Thoracic aorta (tissue), 2 donors: ENCODE measurements at regions not wholly inside any gene's neighbourhood (a gene's known extent, or its start where the extent isn't known, plus 50 kb on each side); places are given as distances from the start of the nearest gene placed in this dataset.
"Not testable (repeated sequence)": the region's sequence is repeated elsewhere in the genome, so short reads cannot be mapped to it uniquely, and the experiment has no call there.

Experiments
- ATAC-seq: fragments of 150-250 bp; one replicate; pipeline ENCODE4 v1.8.0; 2017; ENCODE audit warnings: low read depth; ENCODE audit not compliant: insufficient number of reproducible peaks, low FRiP score
- DNase-seq: peaks from one replicate; pipeline ENCODE4 v3.0.0-alpha.2; 2020; ENCODE audit warnings: low spot score
- H3K27ac ChIP-seq, 2 donors: fragments of 200-600 bp; sonication (generic); 1 replicate in 1 of 2; 2 replicates in 1 of 2; pipeline ENCODE4 v1.5.1; 2016; ENCODE audit warnings: mild to moderate bottlenecking in 2 of 2, moderate library complexity in 2 of 2
- H3K27me3 ChIP-seq: fragments of 200-600 bp; sonication (generic); replicated peaks from 2 replicates; pipeline ENCODE4 v1.6.0; 2016; ENCODE audit warnings: mild to moderate bottlenecking; ENCODE audit not compliant: insufficient read depth
- H3K36me3 ChIP-seq: fragments of 200-600 bp; sonication (generic); one replicate; pipeline ENCODE4 v1.5.1; 2016
- H3K4me1 ChIP-seq, 2 donors: fragments of 200-600 bp; sonication (generic); 1 replicate in 1 of 2; 2 replicates in 1 of 2; pipeline versions ENCODE4 v1.5.1 to v1.6.0; 2016; ENCODE audit warnings: low read depth in 2 of 2, mild to moderate bottlenecking in 1 of 2; ENCODE audit not compliant: control insufficient read depth in 1 of 2
- H3K4me3 ChIP-seq: fragments of 200-600 bp; sonication (generic); 2 replicates; pipeline ENCODE4 v1.5.1; 2016; ENCODE audit warnings: mild to moderate bottlenecking
- H3K9me3 ChIP-seq: fragments of 200-600 bp; sonication (generic); 2 replicates; pipeline ENCODE4 v1.5.1; 2016
- TF ChIP-seq, protein P1 (sequence below): fragments of 200-600 bp; sonication (generic); IDR thresholded peaks from one replicate; pipeline ENCODE4 v1.5.1; 2019; ENCODE audit warnings: antibody characterized with exemption

DNA sequence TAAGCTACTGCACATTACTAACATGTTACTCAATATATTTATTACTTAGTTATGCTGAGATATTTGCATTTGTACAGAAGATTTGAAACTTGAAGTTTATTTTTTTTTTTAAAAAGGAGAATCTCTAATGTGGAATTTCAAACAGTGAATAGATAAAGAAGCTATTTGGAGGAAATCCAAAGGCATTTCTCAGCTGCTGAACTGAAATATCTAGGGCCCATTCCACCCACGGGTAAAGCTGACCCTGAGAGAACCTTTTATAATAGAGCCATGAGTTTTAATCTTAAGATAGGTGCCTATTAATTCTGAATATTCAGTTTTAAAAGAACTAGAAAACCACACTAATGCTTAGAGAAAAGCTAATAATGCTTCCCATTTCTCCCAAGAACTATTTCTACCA, 225.4 kb upstream of the CAND1 start:
- H3K4me3 ChIP-seq = no peak overlapping the region
- ATAC-seq = no peak
- H3K27me3 ChIP-seq = no peaks in the 10 kb centered on the region
- TF ChIP-seq, protein P1, sequence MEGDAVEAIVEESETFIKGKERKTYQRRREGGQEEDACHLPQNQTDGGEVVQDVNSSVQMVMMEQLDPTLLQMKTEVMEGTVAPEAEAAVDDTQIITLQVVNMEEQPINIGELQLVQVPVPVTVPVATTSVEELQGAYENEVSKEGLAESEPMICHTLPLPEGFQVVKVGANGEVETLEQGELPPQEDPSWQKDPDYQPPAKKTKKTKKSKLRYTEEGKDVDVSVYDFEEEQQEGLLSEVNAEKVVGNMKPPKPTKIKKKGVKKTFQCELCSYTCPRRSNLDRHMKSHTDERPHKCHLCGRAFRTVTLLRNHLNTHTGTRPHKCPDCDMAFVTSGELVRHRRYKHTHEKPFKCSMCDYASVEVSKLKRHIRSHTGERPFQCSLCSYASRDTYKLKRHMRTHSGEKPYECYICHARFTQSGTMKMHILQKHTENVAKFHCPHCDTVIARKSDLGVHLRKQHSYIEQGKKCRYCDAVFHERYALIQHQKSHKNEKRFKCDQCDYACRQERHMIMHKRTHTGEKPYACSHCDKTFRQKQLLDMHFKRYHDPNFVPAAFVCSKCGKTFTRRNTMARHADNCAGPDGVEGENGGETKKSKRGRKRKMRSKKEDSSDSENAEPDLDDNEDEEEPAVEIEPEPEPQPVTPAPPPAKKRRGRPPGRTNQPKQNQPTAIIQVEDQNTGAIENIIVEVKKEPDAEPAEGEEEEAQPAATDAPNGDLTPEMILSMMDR = no peak
- H3K27ac ChIP-seq = no peak overlapping the region
- no peak for DNase-seq
- no peaks in the 10 kb centered on the region for H3K36me3 ChIP-seq
- H3K4me1 ChIP-seq = no peaks in the 10 kb centered on the region
- no peaks in the 10 kb centered on the region for H3K9me3 ChIP-seq

DNA sequence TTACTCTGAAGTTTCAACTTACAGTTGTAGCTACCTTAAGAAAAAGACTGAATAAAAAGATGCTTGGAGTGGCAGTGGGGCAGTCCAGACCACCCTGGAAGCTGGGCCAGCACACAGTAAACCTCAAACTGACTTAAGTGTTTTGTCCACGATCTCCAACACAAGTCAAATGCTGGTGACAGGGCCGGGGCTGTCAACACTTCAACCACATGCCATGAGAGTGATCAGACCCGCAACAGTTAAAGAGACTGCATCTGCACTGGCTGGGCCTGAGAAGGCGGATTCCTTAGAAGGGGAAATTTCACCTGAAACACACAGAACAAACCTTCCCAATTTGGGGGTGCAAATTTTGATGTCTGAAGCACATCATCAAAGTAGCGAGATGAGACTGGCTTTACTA, 223.5 kb upstream of the CAND1 start:
- TF ChIP-seq, protein P1 = no peak
- no peak overlapping the region for H3K27ac ChIP-seq
- H3K27me3 ChIP-seq = no peaks in the 10 kb centered on the region
- H3K9me3 ChIP-seq = no peaks in the 10 kb centered on the region
- H3K4me3 ChIP-seq = no peak overlapping the region
- DNase-seq (no peak), ATAC-seq (no peak)
- H3K4me1 ChIP-seq = no peaks in the 10 kb centered on the region
- no peaks in the 10 kb centered on the region for H3K36me3 ChIP-seq

DNA sequence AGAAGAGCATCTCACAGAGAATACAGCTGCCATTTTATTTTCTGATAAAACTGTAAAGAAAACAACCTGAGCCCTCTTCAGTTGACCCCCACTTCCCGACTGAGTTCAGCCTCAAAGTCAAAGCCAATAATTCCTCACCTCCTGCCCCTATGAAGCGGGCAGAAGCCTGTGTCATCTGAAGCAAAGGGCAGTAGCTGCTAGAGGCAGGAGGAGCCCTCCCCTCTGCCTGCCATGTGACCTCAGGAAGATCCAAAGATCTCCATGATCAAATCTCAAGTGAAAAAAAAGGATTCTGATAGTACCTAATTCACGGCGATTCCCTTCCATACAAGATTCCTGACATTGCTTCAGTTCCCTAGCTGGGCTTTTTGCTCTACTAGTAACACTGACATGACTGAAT, 223.1 kb upstream of the CAND1 start:
- Histone ChIP-seq H3K36me3 (no peaks in the 10 kb centered on the region), H3K27ac (no peak overlapping the region), H3K4me3 (no peak overlapping the region), H3K27me3 (no peaks in the 10 kb centered on the region), H3K4me1 (no peaks in the 10 kb centered on the region), H3K9me3 (no peaks in the 10 kb centered on the region)
- TF ChIP-seq, protein P1 = no peak
- DNase-seq (no peak), ATAC-seq (no peak)

DNA sequence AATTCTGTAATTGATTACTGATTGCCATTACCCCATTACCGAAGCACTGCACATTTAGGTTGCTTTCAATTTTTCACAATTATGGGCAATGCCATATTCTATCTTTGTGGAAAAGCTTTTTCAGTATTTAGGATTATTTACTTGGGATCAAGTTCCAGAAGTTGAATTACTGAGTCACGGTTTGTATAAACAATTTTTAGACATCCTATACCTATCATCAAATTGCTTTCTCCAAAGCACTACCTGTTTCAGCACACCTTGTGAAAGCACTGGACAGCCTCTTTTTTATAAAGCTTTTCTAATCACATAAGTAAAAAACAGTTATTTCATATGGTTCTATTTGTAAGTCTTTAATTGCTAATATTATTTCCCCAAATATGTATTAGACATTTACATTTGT, 221.5 kb upstream of the CAND1 start:
- H3K36me3 ChIP-seq = no peaks in the 10 kb centered on the region
- TF ChIP-seq, protein P1 = no peak
- no peaks in the 10 kb centered on the region for H3K27me3 ChIP-seq
- H3K9me3 ChIP-seq = no peaks in the 10 kb centered on the region
- no peak overlapping the region for H3K27ac ChIP-seq
- DNase-seq (no peak), ATAC-seq (no peak)
- H3K4me1 ChIP-seq = no peaks in the 10 kb centered on the region
- no peak overlapping the region for H3K4me3 ChIP-seq

DNA sequence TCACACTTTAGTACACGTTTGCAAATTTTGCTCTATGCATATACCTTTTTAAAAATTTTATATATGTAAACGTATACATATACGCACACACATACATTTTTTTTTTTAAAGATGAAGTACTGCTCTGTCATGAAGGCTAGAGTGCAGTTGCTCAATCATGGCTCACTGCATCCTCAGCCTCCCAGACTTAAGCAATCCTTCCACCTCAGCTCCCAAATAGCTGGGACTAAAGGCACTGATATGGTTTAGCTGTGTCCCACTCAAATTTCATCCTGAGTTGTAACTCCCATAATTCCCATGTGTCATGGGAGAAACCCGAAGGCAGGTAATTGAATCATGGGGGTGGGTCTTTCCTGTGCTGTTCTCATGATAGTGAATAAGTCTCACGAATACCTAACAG, 220.8 kb upstream of the CAND1 start:
- TF ChIP-seq, protein P1 = no peak
- Histone ChIP-seq H3K9me3 (no peaks in the 10 kb centered on the region), H3K27ac (no peak overlapping the region), H3K27me3 (no peaks in the 10 kb centered on the region), H3K4me3 (no peak overlapping the region), H3K36me3 (no peaks in the 10 kb centered on the region), H3K4me1 (no peaks in the 10 kb centered on the region)
- DNase-seq (no peak), ATAC-seq (no peak)

DNA sequence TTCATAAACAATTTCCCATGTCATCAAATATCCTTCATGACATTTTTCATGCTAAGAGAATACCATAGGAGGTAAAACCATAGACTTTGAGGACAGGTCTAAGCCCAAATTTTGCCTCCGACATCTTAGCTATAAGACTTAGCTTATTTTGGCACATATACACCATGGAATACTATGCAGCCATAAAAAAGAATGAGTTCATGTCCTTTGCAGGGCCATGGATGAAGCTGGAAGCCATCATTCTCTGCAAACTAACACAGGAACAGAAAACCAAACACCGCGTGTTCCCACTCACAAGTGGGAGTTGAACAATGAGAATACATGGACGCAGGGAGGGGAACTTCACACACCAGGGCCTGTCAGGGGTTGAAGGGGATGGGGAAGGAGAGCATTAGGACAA, 220.0 kb upstream of the CAND1 start:
- ATAC-seq, H3K9me3 ChIP-seq, H3K27me3 ChIP-seq, H3K4me1 ChIP-seq, H3K36me3 ChIP-seq, H3K4me3 ChIP-seq, H3K27ac ChIP-seq, DNase-seq: not testable (repeated sequence)
